ENCODE measurements at regions not wholly inside any gene's neighbourhood (a gene's known extent, or its start where the extent isn't known, plus 50 kb on each side); places are given as distances from the start of the nearest gene placed in this dataset.
A peak's percentile ranks its signal among the peaks of the same experiment; 100 is the strongest.

GRCh38 chr16:65225488-65225887 is 103.6 kb upstream of the CDH11 start:
- Mint-ChIP-seq H3K27ac (no peak overlapping the region), H3K27me3 (ENCODE audit: insufficient read depth) (no peaks in the 10 kb centered on the region; the same call in none of the 2 replicates), H3K4me1 (ENCODE audit: low read depth) (peaks cover 29% of the 10 kb centered on the region), H3K36me3 (ENCODE audit: low read depth) (no peaks in the 10 kb centered on the region), H3K9me3 (no peaks in the 10 kb centered on the region), H3K4me3 (no peak overlapping the region)
- no peak for TF ChIP-seq CTCF (IDR thresholded peaks at IDR 0.05)
- DNase-seq, result no peak

- no peaks in the 10 kb centered on the region; the same call in none of the 2 replicates for H3K27me3 Mint-ChIP-seq (ENCODE audit: insufficient read depth)
- H3K36me3 Mint-ChIP-seq (ENCODE audit: low read depth), result no peaks in the 10 kb centered on the region
- DNase-seq, result no peak
- H3K27ac Mint-ChIP-seq, result no peak overlapping the region
- no peak overlapping the region for H3K4me3 Mint-ChIP-seq
- H3K9me3 Mint-ChIP-seq, result no peaks in the 10 kb centered on the region
- H3K4me1 Mint-ChIP-seq (ENCODE audit: low read depth), result peaks cover 27% of the 10 kb centered on the region
- TF ChIP-seq CTCF (IDR thresholded peaks at IDR 0.05), result no peak
Observed at GRCh38 chr16:65224994-65225393, 103.1 kb upstream of the CDH11 start.

GRCh38 chr16:65224471-65224870 is 102.6 kb upstream of the CDH11 start:
- TF ChIP-seq CTCF (IDR thresholded peaks at IDR 0.05), result no peak
- Mint-ChIP-seq H3K27me3 (ENCODE audit: insufficient read depth) (no peaks in the 10 kb centered on the region; the same call in 1 of the 2 replicates), H3K27ac (no peak overlapping the region), H3K4me3 (no peak overlapping the region), H3K9me3 (no peaks in the 10 kb centered on the region), H3K36me3 (ENCODE audit: low read depth) (no peaks in the 10 kb centered on the region), H3K4me1 (ENCODE audit: low read depth) (peaks cover 22% of the 10 kb centered on the region)
- DNase-seq, result no peak

- Mint-ChIP-seq H3K4me3 (no peak overlapping the region; the same call in 1 of the 2 replicates), H3K36me3 (ENCODE audit: low read depth) (no peaks in the 10 kb centered on the region), H3K27ac (no peak overlapping the region), H3K4me1 (ENCODE audit: low read depth) (peaks cover 13% of the 10 kb centered on the region), H3K27me3 (ENCODE audit: insufficient read depth) (no peaks in the 10 kb centered on the region; the same call in none of the 2 replicates), H3K9me3 (no peaks in the 10 kb centered on the region)
- DNase-seq, result no peak
- no peak for TF ChIP-seq CTCF (IDR thresholded peaks at IDR 0.05)
Observed at GRCh38 chr16:65223335-65223734, 101.5 kb upstream of the CDH11 start.

GRCh38 chr16:65222536-65222935 is 100.7 kb upstream of the CDH11 start:
- H3K27me3 Mint-ChIP-seq (ENCODE audit: insufficient read depth), result no peaks in the 10 kb centered on the region; the same call in none of the 2 replicates

More at GRCh38 chr16:65222536-65222935, 100.7 kb upstream of the CDH11 start:
- no peaks in the 10 kb centered on the region for H3K9me3 Mint-ChIP-seq
- peak overlapping the region; percentile 32; the same call in 1 of the 2 replicates for H3K4me3 Mint-ChIP-seq
- peak overlapping the region; percentile 53; the same call in 1 of the 2 replicates for H3K27ac Mint-ChIP-seq
- DNase-seq, result no peak
- peaks cover 13% of the 10 kb centered on the region for H3K4me1 Mint-ChIP-seq (ENCODE audit: low read depth)
- TF ChIP-seq CTCF (IDR thresholded peaks at IDR 0.05), result no peak
- H3K36me3 Mint-ChIP-seq (ENCODE audit: low read depth), result no peaks in the 10 kb centered on the region
